Neural progenitor cell (in vitro differentiated cells): ENCODE measurements at regions not wholly inside any gene's neighbourhood (a gene's known extent, or its start where the extent isn't known, plus 50 kb on each side); places are given as distances from the start of the nearest gene placed in this dataset.

Source experiments
- CTCF ChIP-seq: fragments of 200-600 bp; sonication (generic); IDR thresholded peaks from 2 replicates; pipeline ENCODE4 v1.5.1; 2017; ENCODE audit warnings: antibody characterized with exemption, mild to moderate bottlenecking
- EZH2 ChIP-seq: fragments of 200-600 bp; sonication (generic); IDR thresholded peaks from 2 replicates; pipeline ENCODE4 v1.6.1; 2017; ENCODE audit warnings: antibody characterized with exemption, mild to moderate bottlenecking, moderate library complexity
- EZH2phosphoT487 ChIP-seq: fragments of 200-600 bp; sonication (generic); IDR thresholded peaks from 2 replicates; pipeline ENCODE4 v1.6.1; 2017; ENCODE audit warnings: antibody characterized with exemption

GRCh38 chr11:37108436-37109285 is 510.6 kb upstream of the RAG2 start:
- no peak for TF ChIP-seq CTCF
- no peak for TF ChIP-seq EZH2
- no peak for TF ChIP-seq EZH2phosphoT487
